WERI-Rb-1 (cell line): ENCODE measurements at regions not wholly inside any gene's neighbourhood (a gene's known extent, or its start where the extent isn't known, plus 50 kb on each side); places are given as distances from the start of the nearest gene placed in this dataset.

ENCODE experiments used
- DNase-seq: peaks from one replicate; pipeline ENCODE4 v3.0.0-alpha.2; 2020
- H3K27ac ChIP-seq: fragments of 250-450 bp; sonication (Bioruptor Pico); 2 replicates; pipeline ENCODE4 v1.5.1; 2020; ENCODE audit warnings: mild to moderate bottlenecking, moderate library complexity
- H3K27me3 ChIP-seq: fragments of 250-450 bp; sonication (Bioruptor Pico); 2 replicates; pipeline ENCODE4 v1.5.1; 2021; ENCODE audit warnings: mild to moderate bottlenecking, low read depth, moderate library complexity; ENCODE audit not compliant: insufficient read depth, severe bottlenecking
- H3K36me3 ChIP-seq: fragments of 250-450 bp; sonication (Bioruptor Pico); 2 replicates; pipeline ENCODE4 v1.5.1; 2020; ENCODE audit warnings: mild to moderate bottlenecking, moderate library complexity
- H3K4me3 ChIP-seq: 2 replicates; pipeline ENCODE4 v1.5.1; 2011; ENCODE audit warnings: low read depth, mild to moderate bottlenecking, control low read depth, low read length
- H3K9me3 ChIP-seq: fragments of 250-450 bp; sonication (Bioruptor Pico); 2 replicates; pipeline ENCODE4 v1.5.1; 2021; ENCODE audit warnings: mild to moderate bottlenecking, moderate library complexity; ENCODE audit not compliant: severe bottlenecking
- TF ChIP-seq, protein P1 (sequence below): IDR thresholded peaks from 2 replicates; pipeline ENCODE4 v1.5.1; 2011; ENCODE audit warnings: low read depth, mild to moderate bottlenecking, control low read depth, inconsistent platforms, low read length

DNA sequence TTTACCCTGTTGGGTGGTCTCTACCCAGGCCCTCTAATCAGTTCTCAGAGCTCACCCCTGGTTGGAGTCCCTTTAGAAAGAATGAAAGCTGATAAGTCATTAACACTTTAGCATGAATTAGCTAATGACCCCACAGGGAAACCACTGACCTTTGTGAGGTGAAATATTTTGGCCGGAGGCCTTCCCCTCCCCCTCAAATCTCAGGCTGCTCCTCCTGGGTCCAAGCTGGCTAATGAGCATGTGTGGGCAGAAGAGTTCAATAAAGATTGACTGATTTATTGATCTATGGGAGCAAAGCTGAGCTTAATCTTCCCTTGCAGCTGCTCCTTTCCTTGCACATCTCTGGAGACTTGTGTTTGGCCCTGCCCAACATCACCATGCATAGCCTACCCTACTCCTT, 78.8 kb upstream of the CCDC85A start:
- TF ChIP-seq, protein P1, sequence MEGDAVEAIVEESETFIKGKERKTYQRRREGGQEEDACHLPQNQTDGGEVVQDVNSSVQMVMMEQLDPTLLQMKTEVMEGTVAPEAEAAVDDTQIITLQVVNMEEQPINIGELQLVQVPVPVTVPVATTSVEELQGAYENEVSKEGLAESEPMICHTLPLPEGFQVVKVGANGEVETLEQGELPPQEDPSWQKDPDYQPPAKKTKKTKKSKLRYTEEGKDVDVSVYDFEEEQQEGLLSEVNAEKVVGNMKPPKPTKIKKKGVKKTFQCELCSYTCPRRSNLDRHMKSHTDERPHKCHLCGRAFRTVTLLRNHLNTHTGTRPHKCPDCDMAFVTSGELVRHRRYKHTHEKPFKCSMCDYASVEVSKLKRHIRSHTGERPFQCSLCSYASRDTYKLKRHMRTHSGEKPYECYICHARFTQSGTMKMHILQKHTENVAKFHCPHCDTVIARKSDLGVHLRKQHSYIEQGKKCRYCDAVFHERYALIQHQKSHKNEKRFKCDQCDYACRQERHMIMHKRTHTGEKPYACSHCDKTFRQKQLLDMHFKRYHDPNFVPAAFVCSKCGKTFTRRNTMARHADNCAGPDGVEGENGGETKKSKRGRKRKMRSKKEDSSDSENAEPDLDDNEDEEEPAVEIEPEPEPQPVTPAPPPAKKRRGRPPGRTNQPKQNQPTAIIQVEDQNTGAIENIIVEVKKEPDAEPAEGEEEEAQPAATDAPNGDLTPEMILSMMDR = no peak
- Histone ChIP-seq H3K27ac (no peak overlapping the region), H3K9me3 (no peaks in the 10 kb centered on the region), H3K4me3 (no peak overlapping the region), H3K27me3 (no peaks in the 10 kb centered on the region), H3K36me3 (no peaks in the 10 kb centered on the region)
- DNase-seq = peak; percentile 17

DNA sequence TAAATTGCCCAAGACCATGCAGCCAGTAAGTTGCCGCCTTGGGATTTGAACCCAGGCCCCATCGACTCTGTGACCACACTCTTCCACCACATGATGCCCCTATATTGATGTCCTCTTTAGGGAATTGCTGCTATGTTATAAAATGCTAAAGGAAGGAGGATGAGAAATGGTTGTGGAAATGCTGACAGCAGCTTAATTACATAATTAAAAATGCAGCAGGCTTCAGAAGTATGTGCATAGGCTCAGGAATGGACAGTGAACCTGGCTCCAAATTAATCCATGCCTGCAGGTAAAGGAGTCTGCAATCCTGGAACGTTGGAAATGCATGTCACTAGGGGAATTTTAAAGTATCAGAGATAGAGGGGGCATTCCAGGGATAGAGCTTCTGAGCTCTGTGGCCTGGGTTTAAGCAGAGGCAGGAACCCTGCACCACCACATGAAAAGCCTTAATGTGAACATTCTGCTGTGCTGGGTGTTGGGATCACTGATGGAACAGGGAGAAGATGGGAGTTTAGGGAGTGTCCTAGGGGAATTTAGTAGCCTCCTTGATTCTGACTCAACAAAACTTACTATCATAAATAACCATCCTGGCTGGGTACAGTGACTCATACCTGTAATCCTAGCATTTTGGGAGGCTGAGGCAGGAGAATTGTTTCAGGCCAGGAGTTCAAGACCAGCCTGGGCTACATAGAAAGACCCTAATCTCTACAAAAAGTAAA, 76.1 kb upstream of the CCDC85A start:
- Histone ChIP-seq H3K27ac (no peak overlapping the region), H3K27me3 (no peaks in the 10 kb centered on the region), H3K36me3 (no peaks in the 10 kb centered on the region), H3K4me3 (no peak overlapping the region), H3K9me3 (no peaks in the 10 kb centered on the region)
- TF ChIP-seq, protein P1 = no peak
- no peak for DNase-seq

DNA sequence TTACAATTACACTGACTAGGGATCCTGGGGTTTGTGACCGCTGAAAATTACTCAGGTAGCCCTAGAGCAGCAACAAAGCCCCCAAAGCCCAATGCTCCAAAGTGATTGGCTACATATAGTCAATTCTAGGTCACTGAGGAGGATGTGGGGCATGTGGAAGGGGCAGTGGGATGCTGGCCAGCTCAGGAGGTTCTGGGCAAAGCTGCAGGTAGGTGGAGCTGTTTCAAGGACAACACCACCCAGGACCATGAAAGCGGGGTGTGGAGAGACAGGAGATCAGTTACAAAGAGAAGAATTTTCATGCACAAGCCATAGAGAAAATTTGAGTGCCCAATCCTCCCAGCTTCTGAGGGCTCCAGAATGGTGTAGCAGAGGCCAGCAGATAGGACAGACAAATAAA, 75.0 kb upstream of the CCDC85A start:
- H3K4me3 ChIP-seq = no peak overlapping the region
- no peaks in the 10 kb centered on the region for H3K27me3 ChIP-seq
- no peaks in the 10 kb centered on the region for H3K36me3 ChIP-seq
- TF ChIP-seq, protein P1 = peak; percentile 54
- H3K27ac ChIP-seq = no peak overlapping the region
- H3K9me3 ChIP-seq = no peaks in the 10 kb centered on the region
- peak; percentile 29 for DNase-seq

DNA sequence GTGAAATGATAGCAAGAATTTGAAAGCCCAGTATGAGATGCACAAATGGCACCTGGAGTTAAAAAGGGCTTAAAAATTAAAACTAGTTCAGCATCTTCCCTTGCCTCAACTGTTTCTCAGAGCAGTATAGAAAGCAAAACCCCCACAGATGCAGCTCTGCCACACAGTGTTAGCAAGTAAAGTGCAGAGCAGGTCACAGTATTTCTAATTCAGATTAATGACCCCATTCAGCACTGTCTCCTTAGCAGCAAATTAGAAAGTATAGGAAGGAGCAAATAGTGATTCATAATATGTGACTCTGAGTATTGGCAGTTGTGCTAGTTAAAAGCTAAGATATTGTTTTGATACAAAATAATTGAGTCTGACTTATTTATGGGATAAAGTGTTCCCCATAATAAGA, 73.8 kb upstream of the CCDC85A start:
- Histone ChIP-seq H3K27ac (no peak overlapping the region), H3K27me3 (no peaks in the 10 kb centered on the region), H3K4me3 (no peak overlapping the region), H3K9me3 (no peaks in the 10 kb centered on the region), H3K36me3 (no peaks in the 10 kb centered on the region)
- no peak for DNase-seq
- TF ChIP-seq, protein P1 = no peak

DNA sequence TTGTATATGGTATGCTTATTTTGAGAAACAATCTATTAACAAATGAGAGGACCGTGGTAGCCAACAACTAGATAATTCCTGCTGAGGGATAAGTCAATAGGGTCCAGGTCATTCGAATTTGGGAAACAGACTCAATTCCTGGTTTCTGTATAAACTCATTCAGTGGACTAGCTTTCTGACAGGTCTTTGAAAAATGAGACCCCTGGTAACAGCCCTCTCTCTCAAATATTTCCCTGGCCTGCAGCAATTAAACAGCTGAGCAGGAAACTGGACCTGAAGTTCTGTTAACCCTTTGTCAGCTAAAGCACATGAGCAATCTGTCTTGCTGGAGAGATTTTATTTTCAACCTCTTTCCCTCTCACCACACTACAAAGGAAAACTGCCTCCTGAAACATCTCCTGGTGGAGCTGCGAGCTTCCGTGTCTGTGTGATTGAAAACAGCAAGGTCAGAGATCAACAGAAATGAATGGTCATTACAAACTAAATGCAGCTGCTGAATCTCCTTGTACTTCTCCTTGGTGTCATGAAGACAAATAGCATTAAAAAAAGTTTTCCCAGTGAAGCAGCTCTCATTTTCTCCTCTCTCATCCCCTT, 70.3 kb upstream of the CCDC85A start:
- Histone ChIP-seq H3K4me3 (no peak overlapping the region), H3K27me3 (no peaks in the 10 kb centered on the region), H3K27ac (no peak overlapping the region), H3K9me3 (no peaks in the 10 kb centered on the region), H3K36me3 (no peaks in the 10 kb centered on the region)
- DNase-seq = no peak
- TF ChIP-seq, protein P1 = no peak
